ENCODE measurements at regions not wholly inside any gene's neighbourhood (a gene's known extent, or its start where the extent isn't known, plus 50 kb on each side); places are given as distances from the start of the nearest gene placed in this dataset.

- no peak overlapping the region for H3K27ac ChIP-seq (ENCODE audit: low read length)
- no peaks in the 10 kb centered on the region for H3K27me3 ChIP-seq (ENCODE audit: control insufficient read depth, insufficient read depth, low read length)
- intact Hi-C loops (cut with micrococcal nuclease), result no loop called here
- Mint-ChIP-seq H3K27me3 (ENCODE audit: low read depth in 2 of 2) (peaks cover 4 to 7% of the 10 kb centered on the region in 2 donors), H3K9me3 (peaks cover 3 to 5% of the 10 kb centered on the region in 2 donors), H3K4me1 (peaks cover 11 to 19% of the 10 kb centered on the region in 2 donors), H3K4me3 (no peak overlapping the region), H3K36me3 (no peaks in the 10 kb centered on the region), H3K27ac (no peak overlapping the region)
- H3K4me3 ChIP-seq (ENCODE audit: low read length), result no peak overlapping the region
- no peaks in the 10 kb centered on the region for H3K36me3 ChIP-seq (ENCODE audit: control insufficient read depth, insufficient read depth, low read length)
- DNase-seq (no peak), ATAC-seq (no peak)
- no peak for TF ChIP-seq CTCF (IDR thresholded peaks at IDR 0.05)
- peaks cover 7% of the 10 kb centered on the region for H3K9me3 ChIP-seq (ENCODE audit: control insufficient read depth, insufficient read depth, low read length)
- H3K4me1 ChIP-seq (ENCODE audit: control insufficient read depth, insufficient read depth, low read length), result peaks cover 13% of the 10 kb centered on the region
Observed at GRCh38 chr1:228801068-228801467, 65.8 kb downstream of the RHOU start.

GRCh38 chr1:228802386-228803220 lies 67.3 kb downstream of the RHOU start:
- Mint-ChIP-seq H3K36me3 (no peaks in the 10 kb centered on the region), H3K9me3 (peaks cover under 1 to 1% of the 10 kb centered on the region in 2 donors), H3K27me3 (ENCODE audit: low read depth in 2 of 2) (peaks cover 4 to 7% of the 10 kb centered on the region in 2 donors), H3K4me3 (no peak overlapping the region), H3K4me1 (peaks cover 11 to 12% of the 10 kb centered on the region in 2 donors), H3K27ac (no peak overlapping the region)
- Histone ChIP-seq H3K27me3 (ENCODE audit: control insufficient read depth, insufficient read depth, low read length) (no peaks in the 10 kb centered on the region), H3K27ac (ENCODE audit: low read length) (no peak overlapping the region), H3K9me3 (ENCODE audit: control insufficient read depth, insufficient read depth, low read length) (no peaks in the 10 kb centered on the region), H3K36me3 (ENCODE audit: control insufficient read depth, insufficient read depth, low read length) (no peaks in the 10 kb centered on the region), H3K4me1 (ENCODE audit: control insufficient read depth, insufficient read depth, low read length) (peaks cover 13% of the 10 kb centered on the region), H3K4me3 (ENCODE audit: low read length) (no peak overlapping the region)
- intact Hi-C loops (cut with micrococcal nuclease), result no loop called here
- DNase-seq (no peak), ATAC-seq (no peak)
- no peak for TF ChIP-seq CTCF (IDR thresholded peaks at IDR 0.05)
- WGBS (ENCODE audit: insufficient coverage), result 97% methylated on average over 11 of the region's 11 CpGs

GRCh38 chr1:228803421-228803820 lies 68.1 kb downstream of the RHOU start:
- Histone ChIP-seq H3K9me3 (ENCODE audit: control insufficient read depth, insufficient read depth, low read length) (no peaks in the 10 kb centered on the region), H3K4me1 (ENCODE audit: control insufficient read depth, insufficient read depth, low read length) (peaks cover 13% of the 10 kb centered on the region), H3K4me3 (ENCODE audit: low read length) (no peak overlapping the region), H3K27me3 (ENCODE audit: control insufficient read depth, insufficient read depth, low read length) (no peaks in the 10 kb centered on the region), H3K36me3 (ENCODE audit: control insufficient read depth, insufficient read depth, low read length) (no peaks in the 10 kb centered on the region), H3K27ac (ENCODE audit: low read length) (no peak overlapping the region)
- no peak for TF ChIP-seq CTCF (IDR thresholded peaks at IDR 0.05)
- H3K27ac Mint-ChIP-seq, result no peak overlapping the region
- no peaks in the 10 kb centered on the region for H3K9me3 Mint-ChIP-seq
- H3K4me1 Mint-ChIP-seq, result peaks cover 10 to 11% of the 10 kb centered on the region in 2 donors
- no peaks in the 10 kb centered on the region for H3K36me3 Mint-ChIP-seq
- H3K4me3 Mint-ChIP-seq, result no peak overlapping the region
- 95% methylated on average over 5 of the region's 6 CpGs for WGBS (ENCODE audit: insufficient coverage)
- no peak for ATAC-seq
- intact Hi-C loops (cut with micrococcal nuclease), result no loop called here
- no peak for DNase-seq
- H3K27me3 Mint-ChIP-seq (ENCODE audit: low read depth in 2 of 2), result peaks cover 4 to 7% of the 10 kb centered on the region in 2 donors

- H3K4me1 ChIP-seq (ENCODE audit: control insufficient read depth, insufficient read depth, low read length), result peaks cover 13% of the 10 kb centered on the region
- Mint-ChIP-seq H3K4me3 (no peak overlapping the region), H3K27ac (no peak overlapping the region), H3K9me3 (no peaks in the 10 kb centered on the region), H3K27me3 (ENCODE audit: low read depth in 2 of 2) (peaks cover 4 to 7% of the 10 kb centered on the region in 2 donors), H3K36me3 (no peaks in the 10 kb centered on the region), H3K4me1 (peaks cover 10 to 11% of the 10 kb centered on the region in 2 donors)
- no peak overlapping the region for H3K4me3 ChIP-seq (ENCODE audit: low read length)
- H3K27ac ChIP-seq (ENCODE audit: low read length), result no peak overlapping the region
- intact Hi-C loops (cut with micrococcal nuclease), result no loop called here
- H3K9me3 ChIP-seq (ENCODE audit: control insufficient read depth, insufficient read depth, low read length), result no peaks in the 10 kb centered on the region
- WGBS (ENCODE audit: insufficient coverage), result no CpG with 5 or more reads among the region's 1 CpG
- no peaks in the 10 kb centered on the region for H3K36me3 ChIP-seq (ENCODE audit: control insufficient read depth, insufficient read depth, low read length)
- no peak for TF ChIP-seq CTCF (IDR thresholded peaks at IDR 0.05)
- no peaks in the 10 kb centered on the region for H3K27me3 ChIP-seq (ENCODE audit: control insufficient read depth, insufficient read depth, low read length)
- no peak for ATAC-seq
- no peak for DNase-seq
Observed at GRCh38 chr1:228804173-228804572, 68.9 kb downstream of the RHOU start.
